NB4 (cell line): ENCODE measurements at regions not wholly inside any gene's neighbourhood (a gene's known extent, or its start where the extent isn't known, plus 50 kb on each side); places are given as distances from the start of the nearest gene placed in this dataset.

Source experiments
- MAX ChIP-seq: IDR thresholded peaks from 2 replicates; pipeline ENCODE4 v1.6.1; 2011; ENCODE audit warnings: low read depth, low read length
- TF ChIP-seq, protein P1 (sequence below): IDR thresholded peaks from one replicate; pipeline ENCODE4 v1.5.1; 2012; ENCODE audit warnings: low read depth, low read length

DNA sequence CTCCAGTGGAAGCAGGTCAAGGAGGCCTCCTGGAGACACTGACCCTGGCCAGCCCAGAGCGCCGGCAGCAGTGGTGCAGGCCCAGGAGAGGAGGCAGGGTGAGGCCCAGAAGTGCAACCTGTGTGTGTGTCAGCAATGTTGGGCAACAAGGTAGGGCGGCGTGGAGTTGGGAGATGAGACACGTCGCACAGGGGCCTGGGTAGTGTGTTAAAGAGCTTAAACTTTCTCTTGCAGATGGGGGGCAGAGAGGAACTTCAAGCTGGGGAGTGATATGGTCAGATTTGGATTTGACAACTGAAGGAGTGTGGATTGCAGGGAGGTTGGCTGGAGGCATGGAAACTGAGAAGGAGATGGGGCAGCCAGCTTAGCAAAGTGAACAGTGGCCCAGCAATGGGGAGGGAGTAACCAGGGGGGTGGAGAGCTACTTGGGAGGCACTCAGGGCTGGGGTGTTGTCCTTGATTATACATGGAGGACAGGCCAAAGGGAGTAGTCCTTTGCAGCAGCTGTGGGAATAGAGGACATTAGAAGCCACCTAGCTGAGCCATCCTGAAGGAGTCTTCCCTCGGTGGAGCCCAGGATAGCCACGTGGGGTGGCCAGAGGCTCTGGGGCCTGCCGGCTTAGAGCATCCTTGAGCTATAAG, 278.6 kb upstream of the HS6ST1 start:
- TF ChIP-seq, protein P1, sequence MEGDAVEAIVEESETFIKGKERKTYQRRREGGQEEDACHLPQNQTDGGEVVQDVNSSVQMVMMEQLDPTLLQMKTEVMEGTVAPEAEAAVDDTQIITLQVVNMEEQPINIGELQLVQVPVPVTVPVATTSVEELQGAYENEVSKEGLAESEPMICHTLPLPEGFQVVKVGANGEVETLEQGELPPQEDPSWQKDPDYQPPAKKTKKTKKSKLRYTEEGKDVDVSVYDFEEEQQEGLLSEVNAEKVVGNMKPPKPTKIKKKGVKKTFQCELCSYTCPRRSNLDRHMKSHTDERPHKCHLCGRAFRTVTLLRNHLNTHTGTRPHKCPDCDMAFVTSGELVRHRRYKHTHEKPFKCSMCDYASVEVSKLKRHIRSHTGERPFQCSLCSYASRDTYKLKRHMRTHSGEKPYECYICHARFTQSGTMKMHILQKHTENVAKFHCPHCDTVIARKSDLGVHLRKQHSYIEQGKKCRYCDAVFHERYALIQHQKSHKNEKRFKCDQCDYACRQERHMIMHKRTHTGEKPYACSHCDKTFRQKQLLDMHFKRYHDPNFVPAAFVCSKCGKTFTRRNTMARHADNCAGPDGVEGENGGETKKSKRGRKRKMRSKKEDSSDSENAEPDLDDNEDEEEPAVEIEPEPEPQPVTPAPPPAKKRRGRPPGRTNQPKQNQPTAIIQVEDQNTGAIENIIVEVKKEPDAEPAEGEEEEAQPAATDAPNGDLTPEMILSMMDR = no peak
- no peak for TF ChIP-seq MAX
